C4-2B (cell line): ENCODE measurements at regions not wholly inside any gene's neighbourhood (a gene's known extent, or its start where the extent isn't known, plus 50 kb on each side); places are given as distances from the start of the nearest gene placed in this dataset.

Source experiments
- H3K27ac ChIP-seq: fragments of 450-650 bp; 2 replicates; pipeline ENCODE4 v1.5.1; 2017
- ZFX ChIP-seq: fragments of 450-650 bp; IDR thresholded peaks from 2 replicates; pipeline ENCODE4 v1.6.1; 2017
- TF ChIP-seq, protein P1 (sequence below): fragments of 450-650 bp; conservative IDR thresholded peaks from 2 replicates; pipeline ENCODE4 v1.5.1; 2017; ENCODE audit warnings: mild to moderate bottlenecking

DNA sequence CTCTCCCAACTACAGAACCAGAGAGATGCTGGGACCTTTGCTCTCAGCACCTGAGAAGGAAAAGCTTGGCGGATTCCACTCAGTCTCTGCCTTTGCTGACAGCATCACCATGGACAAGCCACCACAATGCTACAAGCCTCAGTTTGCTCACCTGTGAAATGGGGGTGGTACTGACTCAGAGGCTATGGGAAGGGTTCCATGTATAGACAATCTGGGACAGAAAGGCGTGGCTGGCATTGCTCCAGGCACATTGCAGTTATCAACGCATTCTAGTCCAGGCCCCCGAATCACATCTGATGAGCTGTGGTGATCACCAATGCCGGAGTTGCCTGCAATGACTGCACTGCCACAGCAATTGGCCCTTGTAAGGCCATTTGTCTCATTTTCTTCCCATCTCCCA lies 72.6 kb downstream of the ISX start:
- no peak overlapping the region for H3K27ac ChIP-seq
- no peak for TF ChIP-seq ZFX
- TF ChIP-seq, protein P1, sequence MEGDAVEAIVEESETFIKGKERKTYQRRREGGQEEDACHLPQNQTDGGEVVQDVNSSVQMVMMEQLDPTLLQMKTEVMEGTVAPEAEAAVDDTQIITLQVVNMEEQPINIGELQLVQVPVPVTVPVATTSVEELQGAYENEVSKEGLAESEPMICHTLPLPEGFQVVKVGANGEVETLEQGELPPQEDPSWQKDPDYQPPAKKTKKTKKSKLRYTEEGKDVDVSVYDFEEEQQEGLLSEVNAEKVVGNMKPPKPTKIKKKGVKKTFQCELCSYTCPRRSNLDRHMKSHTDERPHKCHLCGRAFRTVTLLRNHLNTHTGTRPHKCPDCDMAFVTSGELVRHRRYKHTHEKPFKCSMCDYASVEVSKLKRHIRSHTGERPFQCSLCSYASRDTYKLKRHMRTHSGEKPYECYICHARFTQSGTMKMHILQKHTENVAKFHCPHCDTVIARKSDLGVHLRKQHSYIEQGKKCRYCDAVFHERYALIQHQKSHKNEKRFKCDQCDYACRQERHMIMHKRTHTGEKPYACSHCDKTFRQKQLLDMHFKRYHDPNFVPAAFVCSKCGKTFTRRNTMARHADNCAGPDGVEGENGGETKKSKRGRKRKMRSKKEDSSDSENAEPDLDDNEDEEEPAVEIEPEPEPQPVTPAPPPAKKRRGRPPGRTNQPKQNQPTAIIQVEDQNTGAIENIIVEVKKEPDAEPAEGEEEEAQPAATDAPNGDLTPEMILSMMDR = no peak

DNA sequence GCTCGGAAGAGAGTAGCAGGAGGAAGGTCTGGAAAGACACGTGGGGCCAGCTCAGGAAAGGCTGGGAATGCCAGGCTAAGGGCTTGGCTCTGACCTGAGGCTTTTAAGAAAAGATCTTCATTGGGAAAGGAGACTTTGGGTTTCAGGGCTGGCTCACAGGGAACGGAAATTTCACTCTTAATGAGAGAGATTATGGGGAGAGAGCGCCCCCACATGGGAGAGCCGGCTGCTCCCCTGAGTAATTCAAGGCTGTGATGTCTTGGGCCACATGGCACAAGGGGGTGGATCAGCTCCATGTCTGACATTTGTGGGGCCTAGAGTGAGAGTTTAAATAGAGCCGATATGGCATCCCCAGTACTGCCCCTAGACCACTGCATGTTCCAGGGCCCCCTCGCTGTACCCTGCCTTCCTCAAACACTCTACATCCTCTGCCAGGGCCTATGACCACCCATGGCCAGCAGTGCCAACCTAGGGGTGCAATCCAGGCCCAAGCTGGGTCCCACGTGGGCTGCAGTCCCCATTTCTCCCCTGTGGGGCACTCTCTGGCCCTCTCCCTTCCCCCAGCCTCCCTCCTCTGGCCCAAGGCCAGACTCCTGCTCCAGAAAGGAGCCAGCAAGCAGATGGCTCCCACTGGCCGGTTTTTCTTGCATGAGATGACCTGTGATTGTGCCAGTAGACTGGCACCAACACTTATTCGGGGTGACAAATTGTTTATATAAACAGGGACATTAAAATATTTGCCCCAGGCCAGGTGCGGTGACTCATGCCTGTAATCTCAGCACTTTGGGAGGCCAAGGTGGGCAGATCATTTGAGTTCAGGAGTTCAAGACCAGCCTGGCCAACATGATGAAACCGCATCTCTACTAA lies 75.2 kb downstream of the ISX start:
- TF ChIP-seq ZFX = no peak
- TF ChIP-seq, protein P1 = peak; percentile 39

DNA sequence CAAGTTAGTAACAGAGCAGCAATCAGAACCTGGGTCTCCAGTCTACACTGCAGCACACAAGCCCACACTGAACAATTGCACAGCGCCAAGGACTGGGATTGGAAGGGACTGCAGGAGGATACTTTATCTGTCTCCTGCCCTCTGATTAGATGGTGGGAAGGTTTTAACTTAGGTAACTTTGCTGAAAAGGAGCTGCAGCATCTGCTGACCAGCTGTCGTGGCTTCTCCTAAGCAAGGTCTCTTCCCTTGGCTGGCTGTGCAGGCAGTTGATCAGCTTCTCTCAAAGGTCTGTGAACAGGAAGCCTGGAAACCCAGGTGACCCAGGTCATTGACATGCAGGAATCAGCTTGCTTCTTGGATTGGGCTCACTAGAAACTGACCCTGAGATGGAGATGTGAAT lies 82.4 kb downstream of the ISX start:
- TF ChIP-seq, protein P1 = no peak
- TF ChIP-seq ZFX = no peak
- no peak overlapping the region for H3K27ac ChIP-seq

More for the DNA sequence above, 75.2 kb downstream of the ISX start:
- peak overlapping the region; percentile 5 for H3K27ac ChIP-seq

DNA sequence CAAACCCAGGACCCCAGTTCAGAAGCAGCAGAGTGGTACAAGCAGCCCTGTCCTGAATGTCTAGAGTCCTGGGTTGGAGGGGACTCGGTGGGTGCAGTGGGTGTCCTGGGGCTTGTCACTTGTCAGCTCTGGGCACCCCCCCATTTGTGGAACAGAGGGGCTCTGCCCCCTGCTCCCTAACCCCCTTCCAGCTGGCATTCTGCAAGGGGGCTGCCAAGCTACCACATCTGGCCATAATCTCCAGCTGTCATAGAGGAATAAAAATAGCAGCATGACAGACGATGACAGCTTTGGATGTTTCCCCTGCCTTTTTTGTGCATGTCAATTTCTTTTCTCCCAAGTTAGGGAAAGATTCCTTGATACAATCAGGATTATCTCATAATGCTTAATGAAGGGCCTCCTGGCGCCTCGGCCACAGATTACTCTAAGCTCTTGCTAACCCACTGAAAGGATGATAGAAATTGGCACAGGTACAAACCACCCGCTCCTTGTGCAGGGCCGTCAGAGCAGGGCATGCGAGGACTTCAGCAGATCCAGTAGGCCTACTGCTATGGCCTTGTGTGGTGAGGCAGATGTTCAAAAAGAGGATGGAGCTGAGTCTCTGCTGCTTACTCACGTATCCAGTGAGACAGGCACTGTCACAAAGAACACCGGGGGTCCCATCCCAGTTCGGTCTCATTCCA lies 83.0 kb downstream of the ISX start:
- H3K27ac ChIP-seq = no peak overlapping the region
- TF ChIP-seq, protein P1 = no peak
- TF ChIP-seq ZFX = no peak

DNA sequence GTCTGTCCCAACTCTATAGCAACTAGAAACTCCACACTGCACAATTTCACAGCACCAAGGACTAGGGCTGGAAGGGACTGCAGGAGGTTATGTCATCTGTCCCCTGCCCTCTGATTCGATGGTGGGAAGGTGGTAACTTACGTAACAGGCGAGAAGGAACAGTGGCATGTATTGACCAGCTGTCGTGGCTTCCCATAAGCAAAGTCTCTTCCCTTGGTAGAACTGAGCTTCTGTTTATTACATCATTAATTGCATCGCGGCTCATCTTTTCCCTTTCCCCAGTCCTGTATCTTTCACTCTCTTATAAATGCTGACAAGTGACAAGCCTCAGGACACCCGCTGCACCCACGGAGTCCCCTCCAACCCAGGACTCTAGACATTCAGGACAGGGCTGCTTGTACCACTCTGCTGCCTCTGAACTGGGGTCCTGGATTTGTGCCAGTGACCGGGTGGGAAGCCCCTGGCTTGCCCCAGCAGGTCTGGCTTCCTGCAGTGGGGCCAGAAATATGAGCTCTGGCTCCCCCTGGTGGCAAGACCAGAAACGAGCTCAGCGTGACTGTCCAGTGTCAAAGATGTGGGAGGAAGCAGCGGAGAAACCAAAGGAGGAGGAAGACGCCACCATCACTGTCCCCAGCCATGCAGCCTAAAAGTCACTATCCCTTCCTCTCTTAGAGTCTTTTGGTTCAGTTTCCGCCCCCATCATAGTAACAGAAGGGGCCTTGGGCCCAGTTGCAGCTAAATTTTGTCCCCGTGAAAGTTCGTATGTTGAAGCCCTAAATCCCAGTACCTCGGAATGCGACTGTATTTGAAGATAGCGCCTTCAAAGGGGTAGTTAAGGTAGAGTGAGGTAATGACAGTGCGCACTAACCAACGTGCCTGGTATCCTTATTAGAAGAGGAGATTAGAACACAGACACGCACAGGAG lies 84.5 kb downstream of the ISX start:
- no peak overlapping the region for H3K27ac ChIP-seq
- TF ChIP-seq, protein P1 = peak; percentile 92
- no peak for TF ChIP-seq ZFX

DNA sequence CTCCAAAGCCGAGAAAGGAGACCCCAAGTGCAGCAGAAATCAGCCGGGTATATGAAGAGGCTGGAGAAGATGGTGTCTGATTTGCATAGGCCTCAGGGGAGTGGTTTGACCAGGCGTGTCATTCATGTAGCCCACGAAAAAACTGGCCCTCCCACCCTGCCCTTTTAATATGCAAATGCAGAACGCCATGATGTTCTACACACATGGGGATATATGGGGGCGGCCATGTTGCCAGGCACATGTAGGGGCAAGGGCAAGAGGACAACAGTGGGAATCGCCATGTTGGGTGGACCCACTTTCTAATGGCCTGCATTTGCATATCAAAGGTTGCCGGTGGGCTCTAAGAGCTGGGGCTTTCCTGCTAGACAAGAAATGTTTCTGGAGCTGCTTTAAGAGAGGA lies 86.4 kb downstream of the ISX start:
- no peak overlapping the region for H3K27ac ChIP-seq
- TF ChIP-seq ZFX = no peak
- TF ChIP-seq, protein P1 = no peak
